Peyer's patch (tissue), 4 donors: ENCODE measurements at regions not wholly inside any gene's neighbourhood (a gene's known extent, or its start where the extent isn't known, plus 50 kb on each side); places are given as distances from the start of the nearest gene placed in this dataset.
"Not testable (repeated sequence)": the region's sequence is repeated elsewhere in the genome, so short reads cannot be mapped to it uniquely, and the experiment has no call there.

Source experiments
- DNase-seq, 3 donors: peaks; one replicate each; pipeline ENCODE4 v3.0.0-alpha.2; 2017 to 2019
- H3K27ac ChIP-seq, 4 donors: fragments of 200-600 bp; sonication (generic); one replicate each; pipeline ENCODE4 v1.5.1; 2016 to 2019
- H3K27me3 ChIP-seq, 2 donors: fragments of 200-600 bp; sonication (generic); one replicate each; pipeline ENCODE4 v1.5.1; 2019
- H3K36me3 ChIP-seq, 3 donors: fragments of 200-600 bp; sonication (generic); one replicate each; pipeline ENCODE4 v1.5.1; 2016 to 2019
- H3K4me1 ChIP-seq, 4 donors: fragments of 200-600 bp; sonication (generic); one replicate each; pipeline ENCODE4 v1.5.1; 2016 to 2019
- H3K4me3 ChIP-seq, 4 donors: fragments of 200-600 bp; sonication (generic); 1 replicate in 3 of 4; 2 replicates in 1 of 4; pipeline ENCODE4 v1.5.1; 2016 to 2019; ENCODE audit warnings: mild to moderate bottlenecking in 1 of 4
- H3K9me3 ChIP-seq, 4 donors: fragments of 200-600 bp; sonication (generic); one replicate each; pipeline ENCODE4 v1.5.1; 2016 to 2019; ENCODE audit warnings: mild to moderate bottlenecking in 1 of 4
- CTCF ChIP-seq, 6 experiments: fragments of 450-650 bp in 4 of 6; fragments of 200-600 bp in 2 of 6; sonication (generic) in 1 of 6; IDR thresholded peaks; one replicate each; pipeline ENCODE4 v1.5.1; 2017 to 2019; ENCODE audit warnings: antibody characterized with exemption in 6 of 6, mild to moderate bottlenecking in 3 of 6, moderate library complexity in 1 of 6
- POLR2A ChIP-seq, 2 donors: fragments of 450-650 bp; IDR thresholded peaks; one replicate each; pipeline ENCODE4 v1.5.1; 2017; ENCODE audit warnings: antibody characterized with exemption in 2 of 2, mild to moderate bottlenecking in 2 of 2, moderate library complexity in 2 of 2

DNA sequence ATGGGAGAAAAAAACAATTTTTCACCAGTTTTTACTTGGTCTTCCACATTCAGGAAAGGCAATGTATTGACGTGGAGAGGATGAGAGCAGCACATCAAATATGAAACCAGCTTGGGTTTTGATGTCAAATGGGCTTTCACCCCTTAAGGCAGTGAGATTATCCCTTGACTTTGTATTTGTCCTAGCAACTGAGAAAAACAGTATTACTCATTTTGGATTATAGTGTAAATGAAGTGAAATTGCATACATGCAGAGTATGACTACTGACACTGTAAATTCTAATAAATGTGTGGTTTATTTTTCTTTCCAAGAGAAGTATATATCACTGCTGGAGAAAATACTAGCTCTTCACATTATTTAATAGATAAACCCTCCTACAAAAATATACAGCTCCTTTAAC, 863.6 kb upstream of the IGFBP7 start:
- Histone ChIP-seq H3K27ac (no peak overlapping the region), H3K36me3 (no peaks in the 10 kb centered on the region), H3K9me3 (no peaks in the 10 kb centered on the region), H3K4me1 (no peaks in the 10 kb centered on the region), H3K27me3 (no peaks in the 10 kb centered on the region), H3K4me3 (no peak overlapping the region)
- no peak for DNase-seq
- TF ChIP-seq POLR2A (IDR thresholded peaks at IDR 0.05) (no peak), CTCF (IDR thresholded peaks at IDR 0.05) (no peak)

DNA sequence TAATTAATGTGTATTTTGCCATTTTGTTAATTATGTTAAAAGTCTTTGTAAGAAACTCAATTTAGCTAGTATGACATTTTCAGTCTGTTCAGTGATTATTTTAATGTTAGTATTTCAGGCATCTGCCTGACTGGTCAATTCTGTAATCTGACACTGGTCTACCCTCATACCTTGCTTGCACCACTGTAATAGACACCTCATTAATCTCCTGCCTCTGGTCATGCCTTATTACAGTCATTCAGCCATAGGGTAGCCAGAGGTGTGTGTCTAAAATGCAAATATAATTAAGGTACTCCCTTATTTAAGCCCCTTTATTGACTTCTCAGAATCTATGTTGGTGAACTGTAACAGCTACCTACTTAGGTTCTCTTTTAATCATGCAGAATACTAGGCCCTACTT, 861.1 kb upstream of the IGFBP7 start:
- Histone ChIP-seq H3K27me3 (no peaks in the 10 kb centered on the region), H3K27ac (no peak overlapping the region), H3K4me1 (no peaks in the 10 kb centered on the region), H3K4me3 (no peak overlapping the region), H3K9me3 (peaks cover 0 to 7% (median 3%) of the 10 kb centered on the region in 4 donors), H3K36me3 (no peaks in the 10 kb centered on the region)
- TF ChIP-seq CTCF (IDR thresholded peaks at IDR 0.05): no peak
- no peak for TF ChIP-seq POLR2A (IDR thresholded peaks at IDR 0.05)
- DNase-seq: no peak

DNA sequence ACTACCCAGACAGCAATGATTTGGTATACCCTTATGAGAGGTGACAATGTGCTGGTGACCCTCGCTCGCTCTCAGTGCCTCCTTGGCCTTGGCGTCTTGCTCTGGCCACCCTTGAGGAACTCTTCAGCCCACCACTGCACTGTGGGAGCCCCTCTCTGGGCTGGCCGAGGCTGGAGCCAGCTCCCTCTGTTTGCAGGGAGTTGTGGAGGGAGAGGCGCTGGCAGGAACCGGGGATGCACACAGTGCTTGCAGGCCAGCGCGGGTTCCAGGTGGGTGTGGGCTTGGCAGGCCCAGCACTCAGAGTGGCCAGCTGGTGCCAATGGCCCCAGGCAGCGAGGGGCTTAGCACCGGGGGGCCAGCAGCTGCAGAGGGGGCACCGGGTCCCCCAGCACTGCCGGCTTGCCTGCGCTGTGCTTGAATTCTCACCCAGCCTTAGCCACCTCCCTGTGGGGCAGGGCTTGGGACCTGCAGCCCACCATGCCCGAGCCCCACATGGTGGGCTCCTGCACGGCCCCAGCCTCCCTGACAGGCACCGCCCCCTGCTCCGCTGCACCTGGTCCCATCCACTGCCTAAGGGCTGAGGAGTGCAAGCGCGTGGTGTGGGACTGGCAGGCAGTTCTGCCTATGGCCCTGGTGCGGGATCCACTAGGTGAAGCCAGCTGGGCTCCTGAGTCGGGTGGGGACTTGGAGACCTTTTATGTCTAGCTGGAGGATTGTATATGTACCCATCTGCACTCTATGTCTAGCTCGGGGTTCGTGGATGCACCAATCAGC, 857.0 kb upstream of the IGFBP7 start:
- DNase-seq: no peak
- Histone ChIP-seq H3K36me3 (no peaks in the 10 kb centered on the region), H3K4me1 (no peaks in the 10 kb centered on the region), H3K4me3 (no peak overlapping the region), H3K9me3 (peaks cover 0 to 7% (median 3%) of the 10 kb centered on the region in 4 donors), H3K27ac (no peak overlapping the region), H3K27me3 (no peaks in the 10 kb centered on the region)
- TF ChIP-seq POLR2A (IDR thresholded peaks at IDR 0.05) (no peak), CTCF (IDR thresholded peaks at IDR 0.05) (no peak)

GRCh38 chr4:57965431-57965830, 855.2 kb upstream of the IGFBP7 start:
- not testable (repeated sequence) for H3K27me3 ChIP-seq, H3K4me3 ChIP-seq, H3K36me3 ChIP-seq, H3K27ac ChIP-seq, H3K9me3 ChIP-seq, DNase-seq, H3K4me1 ChIP-seq

- Histone ChIP-seq H3K27me3 (no peaks in the 10 kb centered on the region), H3K4me1 (no peaks in the 10 kb centered on the region), H3K4me3 (no peak overlapping the region), H3K27ac (no peak overlapping the region), H3K9me3 (no peaks in the 10 kb centered on the region), H3K36me3 (no peaks in the 10 kb centered on the region)
- no peak for DNase-seq
- TF ChIP-seq POLR2A (IDR thresholded peaks at IDR 0.05) (no peak), CTCF (IDR thresholded peaks at IDR 0.05) (no peak)
Observed at GRCh38 chr4:57945298-57945697, 835.1 kb upstream of the IGFBP7 start.

DNA sequence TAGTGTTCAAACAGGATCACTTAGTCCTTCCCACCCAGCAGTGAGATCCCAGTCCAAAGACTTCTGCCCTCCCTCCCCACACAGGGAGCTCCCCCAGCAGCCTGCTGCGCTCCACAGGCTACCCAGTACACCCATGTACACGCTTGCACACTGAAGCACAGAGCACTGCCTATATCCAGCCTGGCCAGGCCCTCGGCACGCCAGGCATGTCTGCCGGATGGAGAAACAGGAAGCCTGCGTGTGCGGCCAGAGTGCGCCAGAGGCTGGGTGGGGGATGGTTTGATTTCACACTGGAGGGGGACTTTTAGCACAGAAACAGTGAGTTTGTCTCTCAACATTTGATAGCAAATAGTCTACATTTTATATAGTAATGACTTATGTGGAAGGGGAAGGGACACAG, 833.5 kb upstream of the IGFBP7 start:
- no peak overlapping the region for H3K27ac ChIP-seq
- H3K4me1 ChIP-seq: no peaks in the 10 kb centered on the region
- DNase-seq: no peak
- H3K36me3 ChIP-seq: no peaks in the 10 kb centered on the region
- TF ChIP-seq CTCF (IDR thresholded peaks at IDR 0.05): no peak
- no peak for TF ChIP-seq POLR2A (IDR thresholded peaks at IDR 0.05)
- H3K27me3 ChIP-seq: no peaks in the 10 kb centered on the region
- H3K9me3 ChIP-seq: no peaks in the 10 kb centered on the region
- no peak overlapping the region for H3K4me3 ChIP-seq

DNA sequence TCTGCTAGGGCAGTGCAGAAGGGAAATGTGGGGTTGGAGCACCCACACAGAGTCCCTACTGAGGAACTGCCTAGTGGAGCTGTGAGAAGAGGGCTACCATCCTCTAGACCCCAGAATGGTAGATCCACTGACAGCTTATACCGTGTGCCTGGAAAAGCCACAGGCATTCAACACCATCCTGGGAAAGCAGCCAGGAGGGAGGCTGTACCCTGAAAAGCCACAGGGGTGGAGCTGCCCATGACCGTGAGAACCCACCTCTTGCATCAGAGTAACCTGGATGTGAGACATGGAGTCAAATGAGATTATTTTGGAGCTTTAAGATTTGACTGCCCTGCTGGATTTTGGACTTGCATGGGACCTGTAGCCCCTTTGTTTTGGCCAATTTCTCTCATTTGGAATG, 827.1 kb upstream of the IGFBP7 start:
- H3K36me3 ChIP-seq, DNase-seq, H3K27me3 ChIP-seq, H3K9me3 ChIP-seq, H3K4me1 ChIP-seq, H3K27ac ChIP-seq, H3K4me3 ChIP-seq: not testable (repeated sequence)
